HG03196 (cell line): ENCODE measurements at regions not wholly inside any gene's neighbourhood (a gene's known extent, or its start where the extent isn't known, plus 50 kb on each side); places are given as distances from the start of the nearest gene placed in this dataset.
A peak's percentile ranks its signal among the peaks of the same experiment; 100 is the strongest.

Experiments used
- ATAC-seq: cut with Tn5 transposase; IDR thresholded peaks from one replicate; pipeline ENCODE4 v1.9.1; 2021; ENCODE audit not compliant: unreplicated experiment

GRCh38 chr6:77979204-77979603, 326.4 kb downstream of the MEI4 start:
- no peak for ATAC-seq

- ATAC-seq, result peak; percentile 65
These were observed 333.7 kb downstream of the MEI4 start for GRCh38 chr6:77986380-77987034.

GRCh38 chr6:77987035-77987384, 334.2 kb downstream of the MEI4 start:
- ATAC-seq, result peak; percentile 25

GRCh38 chr6:78010130-78010529, 357.3 kb downstream of the MEI4 start:
- no peak for ATAC-seq

GRCh38 chr6:78020586-78020985, 367.7 kb downstream of the MEI4 start:
- ATAC-seq, result no peak

GRCh38 chr6:78025502-78025901, 372.7 kb downstream of the MEI4 start:
- no peak for ATAC-seq

- no peak for ATAC-seq
These were observed 378.4 kb downstream of the MEI4 start for GRCh38 chr6:78031228-78031627.

GRCh38 chr6:78059171-78059570, 406.3 kb downstream of the MEI4 start:
- no peak for ATAC-seq

- ATAC-seq, result no peak
These were observed 410.2 kb downstream of the MEI4 start for GRCh38 chr6:78062993-78063392.

GRCh38 chr6:78076371-78076770, 423.5 kb downstream of the MEI4 start:
- no peak for ATAC-seq

GRCh38 chr6:78089531-78089930, 436.7 kb downstream of the MEI4 start:
- no peak for ATAC-seq

GRCh38 chr6:78093906-78094305, 441.1 kb downstream of the MEI4 start:
- no peak for ATAC-seq

GRCh38 chr6:78101387-78101786, 448.5 kb downstream of the MEI4 start:
- ATAC-seq, result no peak

- no peak for ATAC-seq
These were observed 457.8 kb downstream of the MEI4 start for GRCh38 chr6:78110641-78111040.

- ATAC-seq, result no peak
These were observed 465.1 kb downstream of the MEI4 start for GRCh38 chr6:78117966-78118365.

GRCh38 chr6:78131521-78131920, 478.7 kb downstream of the MEI4 start:
- no peak for ATAC-seq

- no peak for ATAC-seq
These were observed 480.0 kb downstream of the MEI4 start for GRCh38 chr6:78132671-78133410.

GRCh38 chr6:78150425-78150824, 497.6 kb downstream of the MEI4 start:
- no peak for ATAC-seq

GRCh38 chr6:78153976-78154375, 501.1 kb downstream of the MEI4 start:
- ATAC-seq, result no peak

GRCh38 chr6:78157606-78158005, 504.8 kb downstream of the MEI4 start:
- no peak for ATAC-seq

GRCh38 chr6:78188891-78189290, 536.1 kb downstream of the MEI4 start:
- no peak for ATAC-seq

- ATAC-seq, result no peak
These were observed 539.2 kb downstream of the MEI4 start for GRCh38 chr6:78192057-78192456.

GRCh38 chr6:78199044-78199443, 546.2 kb downstream of the MEI4 start:
- ATAC-seq, result no peak
